Rectal smooth muscle tissue (tissue), 1 donor: ENCODE measurements at regions not wholly inside any gene's neighbourhood (a gene's known extent, or its start where the extent isn't known, plus 50 kb on each side); places are given as distances from the start of the nearest gene placed in this dataset.

Experiments used
- H3K27ac ChIP-seq: one replicate; pipeline ENCODE4 v1.7.0; 2013; ENCODE audit warnings: low read depth, low read length, inconsistent platforms
- H3K27me3 ChIP-seq: one replicate; pipeline ENCODE4 v1.7.0; 2013; ENCODE audit warnings: low read length; ENCODE audit not compliant: control insufficient read depth, insufficient read depth
- H3K36me3 ChIP-seq: one replicate; pipeline ENCODE4 v1.7.0; 2013; ENCODE audit warnings: low read length; ENCODE audit not compliant: control insufficient read depth, insufficient read depth
- H3K4me1 ChIP-seq: one replicate; pipeline ENCODE4 v1.7.0; 2013; ENCODE audit warnings: low read length; ENCODE audit not compliant: control insufficient read depth, insufficient read depth
- H3K4me3 ChIP-seq: one replicate; pipeline ENCODE4 v1.7.0; 2013; ENCODE audit warnings: low read length
- H3K9ac ChIP-seq: one replicate; pipeline ENCODE4 v1.7.0; 2013; ENCODE audit warnings: low read length

- no peaks in the 10 kb centered on the region for H3K27me3 ChIP-seq
- no peak overlapping the region for H3K4me3 ChIP-seq
- H3K27ac ChIP-seq, result no peak overlapping the region
- no peak overlapping the region for H3K9ac ChIP-seq
- H3K4me1 ChIP-seq, result no peaks in the 10 kb centered on the region
- H3K36me3 ChIP-seq, result no peaks in the 10 kb centered on the region
Measured at GRCh38 chr1:79131626-79132025, 125.1 kb upstream of the ADGRL4 start.

GRCh38 chr1:79129914-79130313 is 123.4 kb upstream of the ADGRL4 start:
- Histone ChIP-seq H3K9ac (no peak overlapping the region), H3K4me1 (no peaks in the 10 kb centered on the region), H3K27ac (no peak overlapping the region), H3K36me3 (no peaks in the 10 kb centered on the region), H3K4me3 (no peak overlapping the region), H3K27me3 (no peaks in the 10 kb centered on the region)

GRCh38 chr1:79128722-79129121 is 122.2 kb upstream of the ADGRL4 start:
- H3K27ac ChIP-seq, result no peak overlapping the region
- H3K27me3 ChIP-seq, result no peaks in the 10 kb centered on the region
- no peaks in the 10 kb centered on the region for H3K36me3 ChIP-seq
- no peaks in the 10 kb centered on the region for H3K4me1 ChIP-seq
- H3K4me3 ChIP-seq, result no peak overlapping the region
- H3K9ac ChIP-seq, result no peak overlapping the region

- no peak overlapping the region for H3K9ac ChIP-seq
- no peaks in the 10 kb centered on the region for H3K36me3 ChIP-seq
- H3K4me3 ChIP-seq, result no peak overlapping the region
- no peaks in the 10 kb centered on the region for H3K4me1 ChIP-seq
- no peak overlapping the region for H3K27ac ChIP-seq
- no peaks in the 10 kb centered on the region for H3K27me3 ChIP-seq
Measured at GRCh38 chr1:79124756-79125155, 118.2 kb upstream of the ADGRL4 start.

- H3K9ac ChIP-seq, result no peak overlapping the region
- no peak overlapping the region for H3K4me3 ChIP-seq
- no peaks in the 10 kb centered on the region for H3K27me3 ChIP-seq
- H3K27ac ChIP-seq, result no peak overlapping the region
- no peaks in the 10 kb centered on the region for H3K4me1 ChIP-seq
- H3K36me3 ChIP-seq, result no peaks in the 10 kb centered on the region
Measured at GRCh38 chr1:79122521-79122920, 116.0 kb upstream of the ADGRL4 start.

GRCh38 chr1:79117376-79117775 is 110.8 kb upstream of the ADGRL4 start:
- no peak overlapping the region for H3K4me3 ChIP-seq
- H3K9ac ChIP-seq, result no peak overlapping the region
- H3K36me3 ChIP-seq, result no peaks in the 10 kb centered on the region
- no peak overlapping the region for H3K27ac ChIP-seq
- no peaks in the 10 kb centered on the region for H3K4me1 ChIP-seq
- no peaks in the 10 kb centered on the region for H3K27me3 ChIP-seq

- H3K36me3 ChIP-seq, result no peaks in the 10 kb centered on the region
- H3K4me1 ChIP-seq, result no peaks in the 10 kb centered on the region
- no peaks in the 10 kb centered on the region for H3K27me3 ChIP-seq
- no peak overlapping the region for H3K4me3 ChIP-seq
- no peak overlapping the region for H3K27ac ChIP-seq
- H3K9ac ChIP-seq, result no peak overlapping the region
Measured at GRCh38 chr1:79113836-79114235, 107.3 kb upstream of the ADGRL4 start.

GRCh38 chr1:79110749-79111148 is 104.2 kb upstream of the ADGRL4 start:
- Histone ChIP-seq H3K27me3 (no peaks in the 10 kb centered on the region), H3K36me3 (no peaks in the 10 kb centered on the region), H3K4me3 (no peak overlapping the region), H3K9ac (no peak overlapping the region), H3K4me1 (no peaks in the 10 kb centered on the region), H3K27ac (no peak overlapping the region)

GRCh38 chr1:79109445-79109844 is 102.9 kb upstream of the ADGRL4 start:
- no peak overlapping the region for H3K9ac ChIP-seq
- H3K27me3 ChIP-seq, result no peaks in the 10 kb centered on the region
- no peak overlapping the region for H3K27ac ChIP-seq
- no peaks in the 10 kb centered on the region for H3K36me3 ChIP-seq
- no peak overlapping the region for H3K4me3 ChIP-seq
- no peaks in the 10 kb centered on the region for H3K4me1 ChIP-seq

GRCh38 chr1:79105500-79105899 is 99.0 kb upstream of the ADGRL4 start:
- Histone ChIP-seq H3K27me3 (no peaks in the 10 kb centered on the region), H3K4me1 (no peaks in the 10 kb centered on the region), H3K9ac (no peak overlapping the region), H3K27ac (no peak overlapping the region), H3K36me3 (no peaks in the 10 kb centered on the region), H3K4me3 (no peak overlapping the region)

- H3K36me3 ChIP-seq, result no peaks in the 10 kb centered on the region
- H3K27me3 ChIP-seq, result no peaks in the 10 kb centered on the region
- H3K9ac ChIP-seq, result no peak overlapping the region
- H3K4me1 ChIP-seq, result no peaks in the 10 kb centered on the region
- H3K4me3 ChIP-seq, result no peak overlapping the region
- H3K27ac ChIP-seq, result no peak overlapping the region
Measured at GRCh38 chr1:79104617-79105016, 98.1 kb upstream of the ADGRL4 start.

- H3K27ac ChIP-seq, result no peak overlapping the region
- no peak overlapping the region for H3K9ac ChIP-seq
- no peaks in the 10 kb centered on the region for H3K4me1 ChIP-seq
- H3K36me3 ChIP-seq, result no peaks in the 10 kb centered on the region
- no peaks in the 10 kb centered on the region for H3K27me3 ChIP-seq
- H3K4me3 ChIP-seq, result no peak overlapping the region
Measured at GRCh38 chr1:79100385-79100784, 93.9 kb upstream of the ADGRL4 start.

- Histone ChIP-seq H3K9ac (no peak overlapping the region), H3K4me3 (no peak overlapping the region), H3K27ac (no peak overlapping the region), H3K27me3 (no peaks in the 10 kb centered on the region), H3K36me3 (no peaks in the 10 kb centered on the region), H3K4me1 (no peaks in the 10 kb centered on the region)
Measured at GRCh38 chr1:79090985-79091384, 84.5 kb upstream of the ADGRL4 start.
